ENCODE measurements at regions not wholly inside any gene's neighbourhood (a gene's known extent, or its start where the extent isn't known, plus 50 kb on each side); places are given as distances from the start of the nearest gene placed in this dataset.

DNA sequence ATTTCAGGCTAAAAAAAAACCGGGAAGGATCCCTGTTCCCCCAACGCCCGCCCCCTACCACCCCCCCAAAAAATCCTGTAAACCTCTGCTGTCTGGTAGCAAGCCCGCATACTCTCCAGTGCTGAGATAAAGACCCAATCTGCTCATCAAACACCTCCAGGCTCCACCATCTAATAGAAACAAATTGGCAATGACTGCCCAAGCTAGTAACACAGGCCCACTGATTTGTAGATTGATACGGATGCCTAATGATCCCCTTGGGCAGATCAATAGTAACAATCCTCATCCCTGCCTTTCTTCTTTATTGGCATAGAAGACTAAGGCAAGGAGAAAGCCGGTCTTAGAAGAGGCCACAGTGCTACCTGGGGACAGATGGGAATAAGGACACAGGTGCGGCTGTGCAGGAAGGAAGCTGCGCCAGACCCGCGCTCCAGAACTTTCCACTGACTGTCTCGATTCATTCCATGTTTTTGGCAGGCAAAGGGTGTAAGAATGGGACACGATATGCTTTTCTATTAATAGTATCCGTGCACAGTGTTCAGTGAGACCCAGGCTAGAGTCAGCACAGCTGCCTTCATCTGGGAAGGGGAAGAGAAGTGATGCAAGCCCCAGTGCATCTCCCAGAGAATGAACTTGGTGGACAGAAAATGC lies 407.6 kb upstream of the PSMD7 start:
- H3K9me3 ChIP-seq (ENCODE audit: control insufficient read depth, low read length) = no peaks in the 10 kb centered on the region
- ATAC-seq (ENCODE audit: low FRiP score) (no peak), DNase-seq (no peak)
- intact Hi-C loops (cut with DNase I) = no loop called here
- WGBS, 2 donors = 55 to 60% methylated on average over 13 of the region's 13 CpGs
- no peak overlapping the region for H3K27ac ChIP-seq (ENCODE audit: low read depth in 1 of 2, low read length in 2 of 2)
- H3K4me1 ChIP-seq (ENCODE audit: control insufficient read depth in 1 of 2, insufficient read depth in 2 of 2, low read length in 2 of 2) = no peaks in the 10 kb centered on the region
- H3K27me3 ChIP-seq (ENCODE audit: control insufficient read depth in 1 of 2, insufficient read depth in 2 of 2, low read length in 1 of 2) = no peaks in the 10 kb centered on the region
- H3K4me3 ChIP-seq (ENCODE audit: low read length in 2 of 2) = no peak overlapping the region
- H3K36me3 ChIP-seq (ENCODE audit: control insufficient read depth in 1 of 2, insufficient read depth in 2 of 2, low read length in 1 of 2) = no peaks in the 10 kb centered on the region

DNA sequence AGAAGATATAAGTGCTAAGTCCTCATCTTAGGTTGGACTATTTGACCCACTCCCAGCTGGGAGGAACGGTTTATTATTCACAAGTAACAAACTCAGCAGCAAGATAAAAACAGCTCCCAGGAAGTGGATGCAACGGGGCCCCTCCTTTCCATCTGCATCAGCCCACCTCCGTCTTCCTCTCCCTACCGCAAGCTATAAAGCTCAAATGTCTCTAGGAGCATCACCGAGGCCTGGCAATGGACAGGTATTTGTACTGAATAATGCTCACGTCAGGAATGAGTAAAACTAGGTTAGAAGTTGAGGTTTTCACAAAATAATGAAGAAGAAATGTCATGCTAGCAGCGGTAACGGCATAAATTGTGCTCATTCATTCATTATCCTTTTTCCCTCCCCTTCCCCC lies 408.7 kb upstream of the PSMD7 start:
- H3K27me3 ChIP-seq (ENCODE audit: control insufficient read depth in 1 of 2, insufficient read depth in 2 of 2, low read length in 1 of 2) = no peaks in the 10 kb centered on the region
- no peak for DNase-seq
- H3K4me3 ChIP-seq (ENCODE audit: low read length in 2 of 2) = no peak overlapping the region
- H3K36me3 ChIP-seq (ENCODE audit: control insufficient read depth in 1 of 2, insufficient read depth in 2 of 2, low read length in 1 of 2) = no peaks in the 10 kb centered on the region
- H3K27ac ChIP-seq (ENCODE audit: low read depth in 1 of 2, low read length in 2 of 2) = no peak overlapping the region
- no peak for ATAC-seq (ENCODE audit: low FRiP score)
- 82 to 85% methylated on average over 8 of the region's 8 CpGs for WGBS, 2 donors
- no peaks in the 10 kb centered on the region for H3K4me1 ChIP-seq (ENCODE audit: control insufficient read depth in 1 of 2, insufficient read depth in 2 of 2, low read length in 2 of 2)
- intact Hi-C loops (cut with DNase I) = no loop called here
- H3K9me3 ChIP-seq (ENCODE audit: control insufficient read depth, low read length) = no peaks in the 10 kb centered on the region

DNA sequence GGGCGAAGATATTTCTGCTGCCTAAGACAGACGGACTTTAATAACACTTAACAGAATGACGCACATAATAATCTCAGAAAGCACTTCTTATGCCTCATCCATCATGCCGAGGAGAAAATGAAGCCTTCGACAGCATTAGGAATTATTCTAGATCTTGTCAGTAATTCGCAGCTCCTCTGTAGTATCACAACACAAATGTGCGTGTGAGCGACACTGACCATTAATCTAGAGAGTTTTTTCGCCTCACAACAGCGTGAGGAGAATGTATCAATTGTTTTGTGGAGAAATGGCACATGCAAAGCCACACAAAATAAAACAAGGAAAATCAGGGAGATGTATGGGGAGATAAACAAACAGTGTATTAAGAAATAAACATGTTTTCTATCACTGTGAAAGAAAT lies 410.2 kb upstream of the PSMD7 start:
- no peaks in the 10 kb centered on the region for H3K27me3 ChIP-seq (ENCODE audit: control insufficient read depth in 1 of 2, insufficient read depth in 2 of 2, low read length in 1 of 2)

DNA sequence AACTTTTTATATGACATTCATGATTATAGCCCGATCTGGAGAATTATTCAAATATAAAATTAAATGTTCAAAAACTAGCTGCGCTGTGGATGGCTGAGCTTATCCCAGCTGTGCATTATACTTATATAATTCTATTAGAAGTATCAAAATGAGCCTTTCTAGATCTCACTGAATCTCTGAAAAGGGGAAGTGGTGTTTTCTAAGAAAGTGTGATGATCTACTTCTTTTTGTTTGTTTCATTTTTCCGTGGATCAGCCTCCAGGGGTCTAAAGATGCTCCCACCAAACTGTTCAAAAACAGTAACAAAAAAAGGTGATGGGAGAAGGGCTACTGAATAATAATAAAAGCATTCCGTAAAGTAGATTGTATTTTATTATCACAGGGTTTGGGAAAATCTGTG lies 411.3 kb upstream of the PSMD7 start:
- Histone ChIP-seq H3K4me1 (ENCODE audit: control insufficient read depth in 1 of 2, insufficient read depth in 2 of 2, low read length in 2 of 2) (no peaks in the 10 kb centered on the region), H3K36me3 (ENCODE audit: control insufficient read depth in 1 of 2, insufficient read depth in 2 of 2, low read length in 1 of 2) (no peaks in the 10 kb centered on the region), H3K27me3 (ENCODE audit: control insufficient read depth in 1 of 2, insufficient read depth in 2 of 2, low read length in 1 of 2) (no peaks in the 10 kb centered on the region), H3K9me3 (ENCODE audit: control insufficient read depth, low read length) (no peaks in the 10 kb centered on the region), H3K27ac (ENCODE audit: low read depth in 1 of 2, low read length in 2 of 2) (no peak overlapping the region), H3K4me3 (ENCODE audit: low read length in 2 of 2) (no peak overlapping the region)
- DNase-seq (no peak), ATAC-seq (ENCODE audit: low FRiP score) (no peak)
- WGBS, 2 donors = 92 to 94% methylated on average over 4 of the region's 4 CpGs
- intact Hi-C loops (cut with DNase I) = no loop called here

More for the DNA sequence above, 410.2 kb upstream of the PSMD7 start:
- Histone ChIP-seq H3K4me1 (ENCODE audit: control insufficient read depth in 1 of 2, insufficient read depth in 2 of 2, low read length in 2 of 2) (no peaks in the 10 kb centered on the region), H3K27ac (ENCODE audit: low read depth in 1 of 2, low read length in 2 of 2) (no peak overlapping the region), H3K36me3 (ENCODE audit: control insufficient read depth in 1 of 2, insufficient read depth in 2 of 2, low read length in 1 of 2) (no peaks in the 10 kb centered on the region), H3K4me3 (ENCODE audit: low read length in 2 of 2) (no peak overlapping the region), H3K9me3 (ENCODE audit: control insufficient read depth, low read length) (no peaks in the 10 kb centered on the region)
- DNase-seq = no peak
- intact Hi-C loops (cut with DNase I) = no loop called here
- ATAC-seq (ENCODE audit: low FRiP score) = no peak
- WGBS, 2 donors = 93 to 94% methylated on average over 10 of the region's 10 CpGs

DNA sequence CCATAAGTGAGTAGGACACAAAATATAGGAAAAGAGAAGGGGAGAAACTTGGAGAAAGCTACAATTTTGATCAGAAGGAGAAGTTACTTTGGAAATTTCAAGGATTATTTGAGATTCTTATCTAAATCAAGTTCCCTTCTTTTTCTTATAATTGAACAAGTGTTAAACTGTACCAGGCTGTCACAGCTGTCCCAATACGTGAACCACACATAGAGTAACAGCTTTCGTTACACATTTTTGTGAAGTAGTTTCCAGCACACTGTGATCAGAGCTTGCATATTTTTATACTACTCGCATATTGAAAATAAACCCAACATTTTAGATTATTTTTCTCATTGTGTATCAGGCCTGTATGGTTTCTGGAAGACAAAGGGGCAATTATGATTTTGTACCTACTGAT lies 412.8 kb upstream of the PSMD7 start:
- H3K27me3 ChIP-seq (ENCODE audit: control insufficient read depth in 1 of 2, insufficient read depth in 2 of 2, low read length in 1 of 2) = no peaks in the 10 kb centered on the region
- no peaks in the 10 kb centered on the region for H3K36me3 ChIP-seq (ENCODE audit: control insufficient read depth in 1 of 2, insufficient read depth in 2 of 2, low read length in 1 of 2)
- H3K4me3 ChIP-seq (ENCODE audit: low read length in 2 of 2) = no peak overlapping the region
- H3K27ac ChIP-seq (ENCODE audit: low read depth in 1 of 2, low read length in 2 of 2) = no peak overlapping the region
- intact Hi-C loops (cut with DNase I) = no loop called here
- no peak for DNase-seq
- no peak for ATAC-seq (ENCODE audit: low FRiP score)
- H3K4me1 ChIP-seq (ENCODE audit: control insufficient read depth in 1 of 2, insufficient read depth in 2 of 2, low read length in 2 of 2) = no peaks in the 10 kb centered on the region
- WGBS, 2 donors = 86 to 90% methylated on average over 3 of the region's 3 CpGs
- no peaks in the 10 kb centered on the region for H3K9me3 ChIP-seq (ENCODE audit: control insufficient read depth, low read length)

DNA sequence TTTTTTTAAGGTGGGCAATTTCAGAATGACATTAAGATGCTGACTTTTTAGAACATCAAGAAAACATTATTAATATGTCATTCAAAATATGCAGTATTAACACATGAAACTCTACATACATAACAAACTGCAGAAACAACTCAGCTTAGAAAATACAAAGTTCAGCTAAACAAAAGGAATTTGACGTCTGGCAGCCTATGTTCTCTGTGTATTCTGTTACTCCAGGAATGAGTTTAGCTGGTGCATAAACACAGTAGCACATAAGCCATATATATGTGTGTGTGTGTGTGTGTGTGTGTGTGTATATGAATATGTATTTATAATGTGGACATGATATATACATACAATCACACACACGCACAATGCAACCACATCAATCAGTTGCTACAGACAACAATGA lies 413.5 kb upstream of the PSMD7 start:
- DNase-seq = no peak
- no peak overlapping the region for H3K27ac ChIP-seq (ENCODE audit: low read depth in 1 of 2, low read length in 2 of 2)
- no peak for ATAC-seq (ENCODE audit: low FRiP score)
- no peaks in the 10 kb centered on the region for H3K9me3 ChIP-seq (ENCODE audit: control insufficient read depth, low read length)
- no peak overlapping the region for H3K4me3 ChIP-seq (ENCODE audit: low read length in 2 of 2)
- WGBS, 2 donors = 71 to 72% methylated on average over 2 of the region's 2 CpGs
- H3K36me3 ChIP-seq (ENCODE audit: control insufficient read depth in 1 of 2, insufficient read depth in 2 of 2, low read length in 1 of 2) = no peaks in the 10 kb centered on the region
- intact Hi-C loops (cut with DNase I) = no loop called here
- H3K4me1 ChIP-seq (ENCODE audit: control insufficient read depth in 1 of 2, insufficient read depth in 2 of 2, low read length in 2 of 2) = no peaks in the 10 kb centered on the region
- H3K27me3 ChIP-seq (ENCODE audit: control insufficient read depth in 1 of 2, insufficient read depth in 2 of 2, low read length in 1 of 2) = no peaks in the 10 kb centered on the region

DNA sequence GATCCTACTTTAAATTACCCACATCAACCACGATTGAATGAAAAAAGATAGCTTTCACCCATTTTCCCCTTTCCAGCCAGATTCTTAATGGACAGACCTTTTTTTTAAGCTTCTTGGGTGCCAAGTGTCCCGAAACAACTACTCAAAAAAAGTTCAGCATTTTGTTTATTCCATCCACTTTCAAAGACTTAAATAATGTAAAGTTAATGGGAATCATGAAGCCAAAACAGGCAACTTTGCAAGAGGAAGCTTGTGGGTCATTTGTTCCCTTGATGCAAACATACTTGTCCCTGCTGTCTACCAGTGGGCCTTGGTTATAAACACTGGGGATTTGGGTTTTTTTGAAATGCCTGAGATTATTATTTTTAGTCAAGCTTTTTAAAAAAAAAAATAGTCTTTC lies 414.0 kb upstream of the PSMD7 start:
- Histone ChIP-seq H3K36me3 (ENCODE audit: control insufficient read depth in 1 of 2, insufficient read depth in 2 of 2, low read length in 1 of 2) (no peaks in the 10 kb centered on the region), H3K9me3 (ENCODE audit: control insufficient read depth, low read length) (no peaks in the 10 kb centered on the region), H3K4me1 (ENCODE audit: control insufficient read depth in 1 of 2, insufficient read depth in 2 of 2, low read length in 2 of 2) (no peaks in the 10 kb centered on the region), H3K27me3 (ENCODE audit: control insufficient read depth in 1 of 2, insufficient read depth in 2 of 2, low read length in 1 of 2) (no peaks in the 10 kb centered on the region), H3K4me3 (ENCODE audit: low read length in 2 of 2) (no peak overlapping the region), H3K27ac (ENCODE audit: low read depth in 1 of 2, low read length in 2 of 2) (no peak overlapping the region)
- ATAC-seq (ENCODE audit: low FRiP score) (no peak), DNase-seq (no peak)
- 76% methylated on average over 2 of the region's 2 CpGs for WGBS, 2 donors
- intact Hi-C loops (cut with DNase I) = no loop called here

DNA sequence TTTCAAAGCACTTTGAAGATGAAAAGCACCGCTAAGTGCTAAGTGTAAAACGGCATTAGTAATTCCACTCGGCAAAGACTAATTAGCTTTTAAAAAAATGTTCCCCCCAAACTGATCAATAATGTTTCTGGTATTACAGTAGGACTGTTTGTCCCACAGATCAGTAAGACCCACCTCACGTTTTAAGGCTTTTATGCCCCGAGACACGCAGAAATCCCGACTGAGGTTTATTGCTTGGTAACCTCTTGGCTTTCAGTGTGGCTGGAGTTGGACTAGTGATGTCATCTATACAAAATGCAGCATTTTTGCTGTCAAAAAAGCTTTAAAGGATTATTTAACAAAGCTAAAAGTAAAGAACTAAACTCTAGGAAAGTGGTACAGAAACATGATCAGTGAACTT lies 414.6 kb upstream of the PSMD7 start:
- WGBS, 2 donors = 50 to 57% methylated on average over 7 of the region's 7 CpGs
- ATAC-seq (ENCODE audit: low FRiP score) (no peak), DNase-seq (no peak)
- intact Hi-C loops (cut with DNase I) = no loop called here
- no peaks in the 10 kb centered on the region for H3K4me1 ChIP-seq (ENCODE audit: control insufficient read depth in 1 of 2, insufficient read depth in 2 of 2, low read length in 2 of 2)
- H3K27ac ChIP-seq (ENCODE audit: low read depth in 1 of 2, low read length in 2 of 2) = no peak overlapping the region
- no peak overlapping the region for H3K4me3 ChIP-seq (ENCODE audit: low read length in 2 of 2)
- no peaks in the 10 kb centered on the region for H3K27me3 ChIP-seq (ENCODE audit: control insufficient read depth in 1 of 2, insufficient read depth in 2 of 2, low read length in 1 of 2)
- no peaks in the 10 kb centered on the region for H3K9me3 ChIP-seq (ENCODE audit: control insufficient read depth, low read length)
- H3K36me3 ChIP-seq (ENCODE audit: control insufficient read depth in 1 of 2, insufficient read depth in 2 of 2, low read length in 1 of 2) = no peaks in the 10 kb centered on the region

DNA sequence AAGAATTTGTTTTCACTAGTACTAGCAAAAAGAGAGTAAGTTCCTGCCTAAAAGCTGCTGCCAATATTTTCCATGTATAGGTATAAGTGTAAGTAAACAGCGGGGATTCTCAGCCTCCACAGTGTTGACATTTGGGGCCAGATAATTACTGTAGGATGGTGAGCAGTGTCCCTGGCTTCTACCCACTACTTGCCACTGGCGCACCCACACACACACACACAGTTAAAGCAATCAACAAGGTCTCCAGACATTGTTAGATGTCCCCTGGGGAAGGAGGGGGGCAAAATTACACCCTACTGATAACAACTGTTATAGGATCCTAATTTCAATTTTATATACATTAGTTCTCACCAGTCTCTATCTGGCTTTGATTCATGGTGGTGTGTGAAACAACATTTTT lies 417.0 kb upstream of the PSMD7 start:
- H3K9me3 ChIP-seq (ENCODE audit: control insufficient read depth, low read length) = no peaks in the 10 kb centered on the region
- no peak overlapping the region for H3K27ac ChIP-seq (ENCODE audit: low read depth in 1 of 2, low read length in 2 of 2)
- ATAC-seq (ENCODE audit: low FRiP score) (no peak), DNase-seq (no peak)
- no peaks in the 10 kb centered on the region for H3K4me1 ChIP-seq (ENCODE audit: control insufficient read depth in 1 of 2, insufficient read depth in 2 of 2, low read length in 2 of 2)
- intact Hi-C loops (cut with DNase I) = loop anchor here in 1 of 2 donors (2.0 kb wide), 1 partner anchor 315 kb away; no protein-coding TSS in a partner anchor
- no peak overlapping the region for H3K4me3 ChIP-seq (ENCODE audit: low read length in 2 of 2)
- 93 to 100% methylated on average over 2 of the region's 2 CpGs for WGBS, 2 donors
- H3K36me3 ChIP-seq (ENCODE audit: control insufficient read depth in 1 of 2, insufficient read depth in 2 of 2, low read length in 1 of 2) = no peaks in the 10 kb centered on the region
- H3K27me3 ChIP-seq (ENCODE audit: control insufficient read depth in 1 of 2, insufficient read depth in 2 of 2, low read length in 1 of 2) = no peaks in the 10 kb centered on the region

All from aorta (tissue), 5 donors.